Tibial artery (tissue), 4 donors: ENCODE measurements at regions not wholly inside any gene's neighbourhood (a gene's known extent, or its start where the extent isn't known, plus 50 kb on each side); places are given as distances from the start of the nearest gene placed in this dataset.

ENCODE experiments used
- DNase-seq, 2 donors: peaks; one replicate each; pipeline ENCODE4 v3.0.0-alpha.2; 2019
- H3K27ac ChIP-seq, 2 donors: fragments of 200-600 bp; sonication (generic) in 1 of 2; 1 replicate in 1 of 2; 2 replicates in 1 of 2; pipeline ENCODE4 v1.5.1; 2018 to 2019; ENCODE audit warnings: mild to moderate bottlenecking in 1 of 2
- H3K27me3 ChIP-seq, 2 donors: fragments of 200-600 bp; sonication (generic) in 1 of 2; one replicate each; pipeline versions ENCODE4 v1.5.1 to v1.6.0; 2016 to 2019
- H3K36me3 ChIP-seq, 3 donors: fragments of 200-600 bp; sonication (generic) in 2 of 3; one replicate each; pipeline ENCODE4 v1.5.1; 2016 to 2019; ENCODE audit warnings: mild to moderate bottlenecking in 2 of 3
- H3K4me1 ChIP-seq, 4 donors: fragments of 200-600 bp; sonication (generic) in 2 of 4; 1 replicate in 3 of 4; 2 replicates in 1 of 4; pipeline ENCODE4 v1.5.1; 2016 to 2019
- H3K4me3 ChIP-seq, 2 donors: fragments of 200-600 bp; sonication (generic) in 1 of 2; 1 replicate in 1 of 2; 2 replicates in 1 of 2; pipeline ENCODE4 v1.5.1; 2018 to 2019; ENCODE audit warnings: mild to moderate bottlenecking in 2 of 2
- H3K9me3 ChIP-seq, 3 donors: fragments of 200-600 bp; sonication (generic) in 1 of 3; one replicate each; pipeline ENCODE4 v1.5.1; 2016 to 2019
- intact Hi-C: fragments of 100-400 bp; cut with DNase I; formaldehyde crosslinking; loops from one replicate; pipeline ENCODE4 v1.15.0; 2023; ENCODE audit warnings: low total_unique reads
- TF ChIP-seq, protein P1 (sequence below), 2 experiments: fragments of 200-600 bp in 1 of 2; fragments of 450-650 bp in 1 of 2; IDR thresholded peaks; one replicate each; pipeline ENCODE4 v1.5.1; 2017 to 2019; ENCODE audit warnings: antibody characterized with exemption in 2 of 2, mild to moderate bottlenecking in 1 of 2, moderate library complexity in 1 of 2

DNA sequence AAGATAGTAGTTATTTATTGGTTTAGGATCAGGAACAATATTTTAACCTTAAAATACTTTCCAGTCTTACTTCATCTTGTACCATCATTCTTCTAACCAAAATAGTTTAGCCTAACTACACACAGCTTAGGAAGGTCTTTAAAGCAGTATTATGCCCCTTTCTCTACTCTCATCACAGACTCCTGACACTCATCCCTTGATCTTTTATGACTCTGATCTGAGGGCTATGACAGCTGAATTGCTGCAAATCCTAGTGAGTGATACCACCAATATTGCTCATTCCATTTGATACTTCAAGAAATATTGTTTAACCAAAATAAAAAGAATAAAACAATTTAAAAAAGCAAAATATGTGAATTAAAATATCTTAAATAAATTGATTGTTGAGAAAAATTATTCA, 746.6 kb upstream of the ACO1 start:
- H3K4me3 ChIP-seq, result no peak overlapping the region
- H3K4me1 ChIP-seq, result no peaks in the 10 kb centered on the region
- no peak overlapping the region for H3K27ac ChIP-seq
- TF ChIP-seq, protein P1, sequence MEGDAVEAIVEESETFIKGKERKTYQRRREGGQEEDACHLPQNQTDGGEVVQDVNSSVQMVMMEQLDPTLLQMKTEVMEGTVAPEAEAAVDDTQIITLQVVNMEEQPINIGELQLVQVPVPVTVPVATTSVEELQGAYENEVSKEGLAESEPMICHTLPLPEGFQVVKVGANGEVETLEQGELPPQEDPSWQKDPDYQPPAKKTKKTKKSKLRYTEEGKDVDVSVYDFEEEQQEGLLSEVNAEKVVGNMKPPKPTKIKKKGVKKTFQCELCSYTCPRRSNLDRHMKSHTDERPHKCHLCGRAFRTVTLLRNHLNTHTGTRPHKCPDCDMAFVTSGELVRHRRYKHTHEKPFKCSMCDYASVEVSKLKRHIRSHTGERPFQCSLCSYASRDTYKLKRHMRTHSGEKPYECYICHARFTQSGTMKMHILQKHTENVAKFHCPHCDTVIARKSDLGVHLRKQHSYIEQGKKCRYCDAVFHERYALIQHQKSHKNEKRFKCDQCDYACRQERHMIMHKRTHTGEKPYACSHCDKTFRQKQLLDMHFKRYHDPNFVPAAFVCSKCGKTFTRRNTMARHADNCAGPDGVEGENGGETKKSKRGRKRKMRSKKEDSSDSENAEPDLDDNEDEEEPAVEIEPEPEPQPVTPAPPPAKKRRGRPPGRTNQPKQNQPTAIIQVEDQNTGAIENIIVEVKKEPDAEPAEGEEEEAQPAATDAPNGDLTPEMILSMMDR (IDR thresholded peaks at IDR 0.05), result no peak
- intact Hi-C loops, result no loop called here
- no peaks in the 10 kb centered on the region for H3K9me3 ChIP-seq
- H3K27me3 ChIP-seq, result no peaks in the 10 kb centered on the region
- DNase-seq, result no peak
- no peaks in the 10 kb centered on the region for H3K36me3 ChIP-seq

GRCh38 chr9:31639451-31639850, 745.0 kb upstream of the ACO1 start:
- Histone ChIP-seq H3K4me3 (no peak overlapping the region), H3K9me3 (no peaks in the 10 kb centered on the region), H3K27ac (no peak overlapping the region), H3K36me3 (no peaks in the 10 kb centered on the region), H3K27me3 (no peaks in the 10 kb centered on the region), H3K4me1 (no peaks in the 10 kb centered on the region)
- intact Hi-C loops, result no loop called here
- no peak for DNase-seq
- TF ChIP-seq, protein P1 (IDR thresholded peaks at IDR 0.05), result no peak

DNA sequence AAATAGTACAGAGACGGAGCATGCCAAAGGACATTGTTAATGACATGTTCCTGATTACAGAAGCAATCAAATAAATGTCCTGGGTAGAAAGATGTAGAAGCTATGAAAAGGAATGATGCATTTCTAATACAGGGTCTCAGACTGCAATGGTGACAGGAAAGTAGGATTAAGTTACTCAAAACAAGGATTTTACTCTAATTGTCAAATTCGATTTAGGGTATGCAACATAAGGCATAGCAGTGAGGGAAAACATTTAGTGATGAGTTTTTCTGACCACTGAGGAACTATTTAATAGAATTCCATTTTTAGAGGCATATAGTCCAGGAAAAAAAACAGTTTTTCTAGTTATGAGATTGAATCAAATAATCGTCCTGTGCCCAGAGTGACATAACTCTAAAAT, 715.1 kb upstream of the ACO1 start:
- Histone ChIP-seq H3K36me3 (no peaks in the 10 kb centered on the region), H3K4me3 (no peak overlapping the region), H3K27me3 (no peaks in the 10 kb centered on the region), H3K9me3 (no peaks in the 10 kb centered on the region), H3K4me1 (no peaks in the 10 kb centered on the region), H3K27ac (no peak overlapping the region)
- intact Hi-C loops, result no loop called here
- TF ChIP-seq, protein P1 (IDR thresholded peaks at IDR 0.05), result no peak
- no peak for DNase-seq

GRCh38 chr9:31671011-31671410, 713.4 kb upstream of the ACO1 start:
- Histone ChIP-seq H3K4me1 (no peaks in the 10 kb centered on the region), H3K4me3 (no peak overlapping the region), H3K9me3 (no peaks in the 10 kb centered on the region), H3K27ac (no peak overlapping the region), H3K36me3 (no peaks in the 10 kb centered on the region), H3K27me3 (no peaks in the 10 kb centered on the region)
- DNase-seq, result no peak
- intact Hi-C loops, result no loop called here
- TF ChIP-seq, protein P1 (IDR thresholded peaks at IDR 0.05), result no peak

DNA sequence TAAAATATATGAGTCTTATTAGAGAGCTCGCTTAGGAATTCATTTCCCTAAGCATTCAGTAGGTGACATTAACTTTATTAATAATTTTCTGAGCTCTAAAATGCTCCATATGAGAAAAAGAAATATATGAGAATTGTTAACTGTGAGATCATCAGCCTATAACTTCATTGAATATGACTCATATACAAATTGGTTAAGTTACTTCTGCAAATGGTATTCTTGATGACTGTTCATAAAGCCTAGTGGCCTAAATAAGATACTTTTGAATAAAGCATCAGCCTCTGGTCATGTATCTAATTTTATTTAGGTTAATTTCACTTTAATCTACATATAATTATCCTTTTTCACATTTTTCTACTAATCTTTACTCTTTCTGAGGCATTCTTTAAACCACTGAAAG, 710.2 kb upstream of the ACO1 start:
- H3K4me1 ChIP-seq, result no peaks in the 10 kb centered on the region
- no peaks in the 10 kb centered on the region for H3K9me3 ChIP-seq
- no peak overlapping the region for H3K4me3 ChIP-seq
- TF ChIP-seq, protein P1 (IDR thresholded peaks at IDR 0.05), result no peak
- H3K36me3 ChIP-seq, result no peaks in the 10 kb centered on the region
- intact Hi-C loops, result no loop called here
- H3K27ac ChIP-seq, result no peak overlapping the region
- no peak for DNase-seq
- no peaks in the 10 kb centered on the region for H3K27me3 ChIP-seq

DNA sequence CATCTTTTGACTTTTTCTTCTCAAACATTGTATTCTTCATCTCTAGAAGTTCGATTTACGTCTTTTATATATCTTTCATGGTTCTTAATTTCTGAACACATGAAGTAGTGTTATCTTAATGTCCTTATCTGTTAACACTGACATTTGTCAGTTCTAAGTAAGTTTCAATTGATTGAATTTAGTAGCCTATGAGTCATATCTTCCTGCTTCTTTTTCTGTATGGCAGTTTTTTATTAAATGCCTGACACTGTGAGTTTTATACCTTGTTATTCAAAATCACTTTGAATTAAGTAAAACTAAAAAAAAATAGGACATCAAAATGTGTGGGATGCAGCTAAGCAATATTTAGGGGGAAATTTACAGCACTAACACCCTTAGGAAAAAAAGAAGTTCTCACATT, 707.0 kb upstream of the ACO1 start:
- no peaks in the 10 kb centered on the region for H3K27me3 ChIP-seq
- no peaks in the 10 kb centered on the region for H3K9me3 ChIP-seq
- TF ChIP-seq, protein P1 (IDR thresholded peaks at IDR 0.05), result no peak
- intact Hi-C loops, result no loop called here
- DNase-seq, result no peak
- H3K4me1 ChIP-seq, result no peaks in the 10 kb centered on the region
- no peak overlapping the region for H3K27ac ChIP-seq
- no peak overlapping the region for H3K4me3 ChIP-seq
- no peaks in the 10 kb centered on the region for H3K36me3 ChIP-seq
